ENCODE measurements at regions not wholly inside any gene's neighbourhood (a gene's known extent, or its start where the extent isn't known, plus 50 kb on each side); places are given as distances from the start of the nearest gene placed in this dataset.

DNA sequence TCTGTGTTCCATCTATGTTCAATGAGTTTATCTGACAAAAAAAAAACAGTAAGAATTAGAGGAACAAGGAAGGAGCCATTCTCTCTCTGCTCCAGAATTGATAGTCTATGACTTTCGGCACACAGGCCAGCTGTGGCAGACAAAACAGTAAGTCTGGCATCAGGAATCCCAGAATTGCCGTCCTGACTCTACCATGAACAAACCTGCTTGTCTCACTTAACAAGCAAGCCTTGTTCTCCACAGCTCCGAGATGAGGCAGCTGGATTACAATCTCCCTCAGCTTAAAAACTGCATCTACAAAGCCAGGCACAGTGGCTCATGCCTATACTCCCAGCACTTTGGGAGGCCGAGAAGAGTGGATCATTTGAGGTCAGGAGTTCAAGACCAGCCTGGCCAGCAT, 153.6 kb upstream of the TMCC3 start:
- DNase-seq (ENCODE audit: low read depth), result no peak
- TF ChIP-seq, protein P1, sequence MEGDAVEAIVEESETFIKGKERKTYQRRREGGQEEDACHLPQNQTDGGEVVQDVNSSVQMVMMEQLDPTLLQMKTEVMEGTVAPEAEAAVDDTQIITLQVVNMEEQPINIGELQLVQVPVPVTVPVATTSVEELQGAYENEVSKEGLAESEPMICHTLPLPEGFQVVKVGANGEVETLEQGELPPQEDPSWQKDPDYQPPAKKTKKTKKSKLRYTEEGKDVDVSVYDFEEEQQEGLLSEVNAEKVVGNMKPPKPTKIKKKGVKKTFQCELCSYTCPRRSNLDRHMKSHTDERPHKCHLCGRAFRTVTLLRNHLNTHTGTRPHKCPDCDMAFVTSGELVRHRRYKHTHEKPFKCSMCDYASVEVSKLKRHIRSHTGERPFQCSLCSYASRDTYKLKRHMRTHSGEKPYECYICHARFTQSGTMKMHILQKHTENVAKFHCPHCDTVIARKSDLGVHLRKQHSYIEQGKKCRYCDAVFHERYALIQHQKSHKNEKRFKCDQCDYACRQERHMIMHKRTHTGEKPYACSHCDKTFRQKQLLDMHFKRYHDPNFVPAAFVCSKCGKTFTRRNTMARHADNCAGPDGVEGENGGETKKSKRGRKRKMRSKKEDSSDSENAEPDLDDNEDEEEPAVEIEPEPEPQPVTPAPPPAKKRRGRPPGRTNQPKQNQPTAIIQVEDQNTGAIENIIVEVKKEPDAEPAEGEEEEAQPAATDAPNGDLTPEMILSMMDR (conservative IDR thresholded peaks at IDR 0.05; ENCODE audit: low read length), result no peak
- no peak overlapping the region for H3K4me3 ChIP-seq (ENCODE audit: low read length)

GRCh38 chr12:94802796-94803195, 152.4 kb upstream of the TMCC3 start:
- no peak overlapping the region for H3K4me3 ChIP-seq (ENCODE audit: low read length)
- DNase-seq (ENCODE audit: low read depth), result no peak
- TF ChIP-seq, protein P1 (conservative IDR thresholded peaks at IDR 0.05; ENCODE audit: low read length), result no peak

DNA sequence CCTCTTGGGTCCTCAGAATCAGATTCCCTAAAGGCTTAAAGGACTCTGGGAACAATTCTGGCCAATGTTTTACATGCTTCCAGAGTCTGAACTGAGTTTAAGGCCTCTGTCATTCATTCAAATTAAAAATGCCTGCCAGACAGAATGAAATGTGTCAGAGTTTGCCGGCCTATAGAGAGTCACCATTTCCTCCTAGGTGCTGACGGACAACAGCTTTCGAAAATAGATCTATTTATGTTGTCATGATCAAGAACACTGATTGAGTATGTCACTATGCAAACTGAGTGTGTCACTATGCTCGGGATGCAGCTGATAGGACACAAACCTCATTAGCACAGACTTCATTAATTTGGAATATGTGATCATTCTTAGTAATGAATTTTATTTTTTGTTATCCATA, 151.4 kb upstream of the TMCC3 start:
- TF ChIP-seq, protein P1 (conservative IDR thresholded peaks at IDR 0.05; ENCODE audit: low read length), result no peak
- H3K4me3 ChIP-seq (ENCODE audit: low read length), result no peak overlapping the region
- no peak for DNase-seq (ENCODE audit: low read depth)

DNA sequence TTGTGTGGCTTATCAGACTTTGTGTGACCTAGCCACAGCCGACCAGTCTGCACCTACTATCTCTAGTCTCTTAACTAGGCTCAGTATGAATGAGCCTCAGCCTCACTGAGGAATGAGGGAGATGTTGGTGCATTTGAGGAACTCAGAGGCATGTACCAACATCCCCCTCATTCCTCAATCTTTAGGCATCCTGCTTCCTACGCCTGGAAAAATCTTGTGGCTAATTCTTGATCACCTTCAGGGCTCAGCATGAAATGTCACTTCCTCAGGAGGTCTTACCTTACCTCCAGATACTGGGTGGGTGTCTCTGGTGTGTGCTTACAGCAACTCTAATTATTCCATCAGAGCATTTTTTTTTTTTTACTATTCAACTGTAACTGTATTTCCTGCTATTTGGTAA, 148.8 kb upstream of the TMCC3 start:
- TF ChIP-seq, protein P1 (conservative IDR thresholded peaks at IDR 0.05; ENCODE audit: low read length), result no peak
- no peak overlapping the region for H3K4me3 ChIP-seq (ENCODE audit: low read length)
- no peak for DNase-seq (ENCODE audit: low read depth)

DNA sequence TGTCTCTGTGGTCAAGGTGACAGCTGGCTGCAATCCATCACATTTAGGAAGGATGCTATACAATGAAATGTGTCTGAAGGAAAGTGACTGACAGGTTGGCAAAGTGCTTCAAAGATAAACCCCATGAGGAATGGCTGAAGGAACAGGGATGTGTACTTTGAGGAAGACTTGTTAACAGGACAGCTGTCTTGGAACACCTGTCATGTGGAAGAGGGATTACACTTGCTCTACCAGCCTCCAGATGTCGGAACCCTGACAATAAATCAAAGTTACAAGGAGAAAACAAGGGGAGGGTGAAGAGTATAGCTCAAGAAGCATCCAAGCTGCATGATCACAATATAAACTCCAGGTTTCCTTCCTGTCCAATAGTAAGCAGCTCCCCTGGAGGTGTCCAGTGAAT, 147.8 kb upstream of the TMCC3 start:
- TF ChIP-seq, protein P1 (conservative IDR thresholded peaks at IDR 0.05; ENCODE audit: low read length), result no peak
- H3K4me3 ChIP-seq (ENCODE audit: low read length), result no peak overlapping the region
- DNase-seq (ENCODE audit: low read depth), result no peak

DNA sequence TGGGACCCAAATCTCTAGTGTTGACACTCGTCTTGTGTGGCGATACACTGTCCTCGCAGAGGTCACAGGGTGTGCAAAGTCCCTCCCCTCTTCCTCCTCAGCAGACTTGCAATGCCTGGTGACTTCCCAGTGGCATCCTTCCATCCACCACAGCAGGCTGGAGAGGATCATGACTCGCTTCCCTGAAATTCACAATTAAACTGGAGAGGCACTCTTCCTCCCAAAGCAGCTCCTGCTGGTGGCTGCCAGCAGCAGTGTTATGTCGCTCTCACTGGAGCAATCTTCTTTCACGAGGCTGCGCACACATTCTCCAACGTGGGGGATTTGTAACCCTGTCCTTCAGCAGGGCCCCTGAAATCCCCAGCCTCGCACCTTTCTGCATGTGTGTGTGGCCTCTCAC, 145.2 kb upstream of the TMCC3 start:
- no peak overlapping the region for H3K4me3 ChIP-seq (ENCODE audit: low read length)
- peak; percentile 62 for DNase-seq (ENCODE audit: low read depth)
- TF ChIP-seq, protein P1 (conservative IDR thresholded peaks at IDR 0.05; ENCODE audit: low read length), result 0 out of 2 replicates have a peak, but pooled peaks have one; percentile 13

GRCh38 chr12:94795044-94795443, 144.7 kb upstream of the TMCC3 start:
- no peak overlapping the region for H3K4me3 ChIP-seq (ENCODE audit: low read length)
- TF ChIP-seq, protein P1 (conservative IDR thresholded peaks at IDR 0.05; ENCODE audit: low read length), result no peak
- no peak for DNase-seq (ENCODE audit: low read depth)
